GM18507 (cell line): ENCODE measurements at regions not wholly inside any gene's neighbourhood (a gene's known extent, or its start where the extent isn't known, plus 50 kb on each side); places are given as distances from the start of the nearest gene placed in this dataset.

Experiments
- DNase-seq: peaks from one replicate; pipeline ENCODE4 v3.0.0; 2011; ENCODE audit warnings: low read depth; ENCODE audit not compliant: insufficient read length; ENCODE audit errors: extremely low spot score
- FAIRE-seq: peaks from 2 replicates; lab custom pipeline; 2011; peaks lifted over from hg19 to GRCh38; lab: Jason Lieb, UNC

DNA sequence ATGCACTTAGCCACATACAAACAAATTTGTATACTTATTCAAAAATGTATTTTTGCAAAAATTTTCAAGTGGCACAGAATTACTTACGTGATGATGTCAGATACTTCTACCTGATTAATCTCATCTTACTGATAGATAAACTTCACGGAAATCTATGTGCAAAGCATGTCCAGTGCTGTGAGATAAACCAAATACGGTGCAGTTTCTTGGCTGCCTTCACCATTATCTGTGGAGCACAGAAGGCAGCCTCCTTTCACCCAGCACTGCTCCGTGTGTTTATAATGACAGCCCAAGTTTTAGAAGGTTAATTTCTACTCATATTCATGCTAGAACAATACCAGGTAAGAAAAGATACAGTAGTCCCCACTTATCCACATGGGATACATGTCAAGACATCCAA lies 59.0 kb upstream of the PDE10A start:
- no peak for DNase-seq
- FAIRE-seq: no peak

DNA sequence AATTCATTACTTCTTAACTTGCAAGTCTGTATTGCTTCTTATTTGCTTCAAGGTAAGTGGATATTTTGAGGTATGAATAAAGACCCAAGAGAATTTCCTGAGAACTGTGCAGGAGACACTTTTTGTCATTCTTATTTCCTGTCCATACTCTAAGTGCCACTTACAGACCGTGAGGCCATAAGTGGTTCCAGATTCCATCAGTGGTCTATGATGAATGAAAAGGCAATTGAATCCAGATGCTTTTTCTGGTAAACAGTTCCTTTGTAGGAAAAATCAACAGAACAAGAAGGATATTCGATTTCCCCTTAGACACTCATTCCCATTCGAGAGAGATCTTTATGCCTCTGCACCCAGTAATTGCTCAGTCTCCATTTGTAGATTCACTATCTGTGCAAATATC lies 58.3 kb upstream of the PDE10A start:
- FAIRE-seq (no peak), DNase-seq (no peak)

DNA sequence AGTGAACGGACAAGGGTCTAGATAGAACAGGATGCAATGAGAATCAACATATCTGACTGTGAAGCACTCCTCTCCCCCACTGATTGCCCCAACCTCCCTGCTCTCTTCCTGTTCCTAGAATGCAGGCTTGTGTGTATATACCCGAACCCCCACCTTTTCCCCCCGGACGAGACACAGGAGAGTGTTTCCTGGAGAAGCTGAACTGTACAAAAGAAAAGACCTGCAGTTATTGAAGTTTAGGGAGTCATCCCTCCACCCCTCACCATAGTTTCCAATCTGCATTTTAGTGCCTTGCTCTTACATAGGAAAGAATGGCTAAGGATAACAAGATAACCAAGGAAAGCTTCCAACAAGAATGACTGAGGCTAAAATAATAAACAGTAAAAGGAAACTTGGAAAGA lies 55.5 kb upstream of the PDE10A start:
- FAIRE-seq (no peak), DNase-seq (no peak)

DNA sequence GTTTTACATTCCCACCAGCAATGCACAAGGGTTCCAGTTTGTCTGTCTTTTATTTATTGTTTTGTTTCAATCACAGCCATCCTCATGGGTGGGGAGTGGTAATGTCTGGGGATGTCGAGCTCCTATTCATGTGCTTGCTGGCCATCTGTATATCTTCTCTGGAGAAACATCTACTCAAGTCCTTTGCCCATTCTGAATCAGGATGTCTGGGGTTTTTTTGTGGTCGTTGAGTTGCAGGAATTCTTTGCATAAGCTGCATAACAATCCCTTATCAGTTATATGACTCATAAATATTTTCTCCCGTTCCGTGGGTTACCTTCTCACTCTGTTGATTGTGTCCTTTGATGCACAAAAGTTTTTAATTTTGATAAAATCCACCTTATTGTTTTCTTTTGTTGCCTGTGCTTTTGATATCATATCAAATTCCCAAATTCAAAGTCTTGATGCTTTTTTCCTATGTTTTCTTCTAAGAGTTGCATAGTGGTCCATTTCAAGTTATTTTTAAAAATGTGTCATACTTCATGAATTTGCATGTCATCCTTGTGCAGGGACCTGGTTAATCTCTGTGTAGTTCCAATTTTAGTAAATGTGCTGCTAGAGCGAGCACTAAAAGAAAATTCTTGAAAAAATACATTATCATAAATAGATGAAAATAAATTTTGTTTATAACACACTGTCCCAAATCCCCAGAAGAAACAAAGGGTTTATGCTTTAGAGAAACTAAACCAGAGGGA lies 54.9 kb upstream of the PDE10A start:
- FAIRE-seq (no peak), DNase-seq (no peak)

DNA sequence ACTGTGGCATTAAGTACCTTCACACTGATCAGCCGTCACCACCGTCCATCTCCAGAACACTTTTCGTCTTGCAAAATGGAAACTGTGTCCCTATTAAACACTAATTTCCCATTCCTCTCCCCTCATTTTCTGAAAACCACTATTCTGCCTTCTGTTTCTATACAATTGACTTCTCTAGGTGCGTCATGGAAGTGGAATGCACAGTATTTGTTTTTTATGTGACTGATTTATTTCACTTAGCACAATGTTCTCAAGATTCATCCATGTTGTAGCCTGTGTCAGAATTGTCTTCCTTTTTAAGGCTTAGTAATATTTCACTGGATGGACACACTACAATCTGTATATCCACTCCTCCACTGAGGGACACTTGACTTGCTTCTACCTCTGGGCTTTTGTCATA lies 53.8 kb upstream of the PDE10A start:
- FAIRE-seq (no peak), DNase-seq (no peak)

DNA sequence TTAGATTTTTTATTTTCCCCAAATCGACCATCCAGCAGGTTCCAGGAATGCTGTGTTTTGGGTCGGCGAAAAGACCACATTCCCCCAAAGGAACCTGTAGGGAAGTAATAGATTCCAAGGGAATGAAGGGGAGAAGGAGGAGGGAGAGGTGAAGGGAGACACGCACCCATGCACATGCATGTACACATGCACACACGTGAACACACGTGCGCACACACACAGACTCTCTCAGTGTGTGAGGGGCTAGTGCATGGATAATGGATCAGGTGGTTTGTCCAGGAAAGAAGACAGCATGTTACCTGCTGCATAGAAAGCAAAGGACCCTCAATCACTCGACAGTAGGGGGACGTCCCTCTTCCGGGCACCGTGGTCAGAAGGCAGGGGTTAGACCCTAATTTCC lies 52.4 kb upstream of the PDE10A start:
- FAIRE-seq: no peak
- no peak for DNase-seq

DNA sequence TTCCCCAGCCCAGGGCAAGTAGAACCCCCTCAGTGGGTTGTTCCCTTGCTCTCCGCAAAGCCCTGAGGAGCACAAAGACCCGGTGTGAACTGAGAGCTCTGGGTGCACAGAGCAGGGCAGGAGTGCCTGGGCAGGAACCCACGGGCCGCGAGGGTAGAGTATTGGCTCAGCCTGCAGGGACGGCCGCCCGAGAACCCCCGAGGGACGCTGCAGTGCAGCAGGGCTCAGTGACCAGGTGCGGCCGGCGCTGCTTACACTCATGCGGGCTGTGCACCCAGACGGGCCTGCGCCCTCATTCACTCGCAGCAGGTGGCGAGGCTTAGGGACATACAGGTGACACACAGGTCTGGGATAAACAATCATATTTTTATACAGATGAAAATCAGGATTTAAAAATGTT lies 51.9 kb upstream of the PDE10A start:
- no peak for FAIRE-seq

DNA sequence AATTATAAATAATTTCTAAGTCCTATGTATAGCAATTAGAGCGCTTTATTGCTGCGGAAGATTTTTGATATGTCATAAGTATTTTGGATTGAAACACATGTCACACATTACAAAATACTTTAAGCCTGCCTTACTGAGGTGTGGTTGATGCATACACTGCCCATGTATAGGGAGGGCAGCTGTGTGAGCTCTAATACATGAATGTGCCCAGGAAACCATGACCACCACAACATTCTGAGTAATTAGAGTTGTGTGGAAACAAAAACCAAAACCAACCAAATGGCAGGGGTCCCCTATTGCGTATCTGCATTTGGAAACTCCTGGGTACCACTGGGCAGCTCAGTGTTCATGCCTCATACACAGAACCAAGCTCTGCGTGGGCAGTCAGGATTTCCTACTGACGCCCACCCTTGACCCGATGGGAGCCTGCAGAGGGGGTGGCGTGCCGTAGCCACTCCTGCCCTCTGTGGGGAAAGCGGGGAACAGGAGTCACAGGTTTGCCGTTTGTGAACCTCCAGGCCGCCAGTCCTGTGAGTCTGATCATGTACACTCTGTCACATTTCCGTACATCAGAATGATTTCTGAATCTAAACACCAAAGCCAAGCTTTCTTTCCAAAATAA lies 50.9 kb upstream of the PDE10A start:
- DNase-seq: no peak
- no peak for FAIRE-seq

More for the DNA sequence above, 51.9 kb upstream of the PDE10A start:
- no peak for DNase-seq
